ENCODE measurements at regions not wholly inside any gene's neighbourhood (a gene's known extent, or its start where the extent isn't known, plus 50 kb on each side); places are given as distances from the start of the nearest gene placed in this dataset.
"Not testable (repeated sequence)": the region's sequence is repeated elsewhere in the genome, so short reads cannot be mapped to it uniquely, and the experiment has no call there.

GRCh38 chr1:198408716-198409115 lies 131.8 kb downstream of the ATP6V1G3 start:
- no peak for DNase-seq

- not testable (repeated sequence) for DNase-seq
These were observed 135.8 kb downstream of the ATP6V1G3 start for GRCh38 chr1:198404632-198405031.

GRCh38 chr1:198400063-198400462 lies 140.4 kb downstream of the ATP6V1G3 start:
- no peak for DNase-seq

GRCh38 chr1:198399452-198399851 lies 141.0 kb downstream of the ATP6V1G3 start:
- DNase-seq, result no peak

- DNase-seq, result no peak
These were observed 143.2 kb downstream of the ATP6V1G3 start for GRCh38 chr1:198397208-198397808.

- no peak for DNase-seq
These were observed 149.0 kb downstream of the ATP6V1G3 start for GRCh38 chr1:198391393-198392020.

GRCh38 chr1:198387587-198387986 lies 152.9 kb downstream of the ATP6V1G3 start:
- DNase-seq, result no peak

GRCh38 chr1:198380275-198380674 lies 160.2 kb downstream of the ATP6V1G3 start:
- DNase-seq, result no peak

GRCh38 chr1:198377702-198378101 lies 162.8 kb downstream of the ATP6V1G3 start:
- no peak for DNase-seq

GRCh38 chr1:198374288-198374687 lies 166.2 kb downstream of the ATP6V1G3 start:
- no peak for DNase-seq

GRCh38 chr1:198373376-198373775 lies 167.1 kb downstream of the ATP6V1G3 start:
- DNase-seq, result no peak
